Lung (tissue), 11 donors: ENCODE measurements at regions not wholly inside any gene's neighbourhood (a gene's known extent, or its start where the extent isn't known, plus 50 kb on each side); places are given as distances from the start of the nearest gene placed in this dataset.

Experiments used
- ATAC-seq: fragments of 200-7000 bp; cut with Tn5 transposase; one replicate; pipeline ENCODE4 v1.9.1; 2020; ENCODE audit warnings: moderate number of reproducible peaks; ENCODE audit not compliant: insufficient read depth, low FRiP score
- DNase-seq, 3 donors: peaks; one replicate each; pipeline ENCODE4 v3.0.0-alpha.2; 2013 to 2017
- H3K27ac ChIP-seq, 2 donors: one replicate each; pipeline ENCODE4 v1.5.1; 2013; ENCODE audit warnings: mild to moderate bottlenecking in 2 of 2, moderate library complexity in 2 of 2, control low read depth in 1 of 2, inconsistent platforms in 1 of 2, low read depth in 1 of 2, low read length in 1 of 2
- H3K27me3 ChIP-seq, 3 donors: one replicate each; pipeline ENCODE4 v1.5.1; 2013; ENCODE audit warnings: low read length in 2 of 3; ENCODE audit not compliant: control insufficient read depth in 3 of 3, insufficient read depth in 3 of 3
- H3K36me3 ChIP-seq, 4 donors: one replicate each; pipeline ENCODE4 v1.5.1; 2013; ENCODE audit warnings: low read length in 4 of 4, mild to moderate bottlenecking in 1 of 4, moderate library complexity in 1 of 4; ENCODE audit not compliant: control insufficient read depth in 4 of 4, insufficient read depth in 4 of 4
- H3K4me1 ChIP-seq, 5 donors: one replicate each; pipeline ENCODE4 v1.5.1; 2013; ENCODE audit warnings: low read length in 5 of 5, mild to moderate bottlenecking in 2 of 5, moderate library complexity in 1 of 5; ENCODE audit not compliant: control insufficient read depth in 5 of 5, insufficient read depth in 5 of 5
- H3K4me3 ChIP-seq: one replicate; pipeline ENCODE4 v1.5.1; 2013; ENCODE audit warnings: mild to moderate bottlenecking, control low read depth, moderate library complexity
- H3K9ac ChIP-seq, 2 donors: one replicate each; pipeline ENCODE4 v1.5.1; 2013; ENCODE audit warnings: low read length in 2 of 2, control low read depth in 1 of 2; ENCODE audit not compliant: insufficient read depth in 1 of 2
- H3K9me3 ChIP-seq, 4 donors: one replicate each; pipeline ENCODE4 v1.5.1; 2013; ENCODE audit warnings: low read length in 3 of 4, mild to moderate bottlenecking in 1 of 4, moderate library complexity in 1 of 4; ENCODE audit not compliant: control insufficient read depth in 4 of 4, insufficient read depth in 3 of 4
- CTCF ChIP-seq: IDR thresholded peaks from 2 replicates; pipeline ENCODE4 v1.5.1; 2012; ENCODE audit warnings: mild to moderate bottlenecking; ENCODE audit errors: control extremely low read depth, extremely low read depth
- WGBS, 2 donors: extraction: QIAGEN DNeasy Blood & Tissue Kit; methylation state at CpG; one replicate each; pipeline ENCODE4 v1.1.7; 2013; 5-methylcytosine and 5-hydroxymethylcytosine counted together
- donor health status: control.
- donor health status: control.
- donor health status: Bipolar disorder and iron deficiency.
- donor health status: healthy.
- donor health status: DM: yes; HTN: yes; CAD: no.

GRCh38 chr10:120984221-120984620, 133.1 kb downstream of the WDR11 start:
- no peak overlapping the region for H3K9ac ChIP-seq
- no peak for DNase-seq
- peaks cover 0 to 14% (median 3%) of the 10 kb centered on the region in 5 donors for H3K4me1 ChIP-seq
- peaks cover 0 to 8% (median 3%) of the 10 kb centered on the region in 4 donors for H3K9me3 ChIP-seq
- no peaks in the 10 kb centered on the region for H3K36me3 ChIP-seq
- 79 to 85% methylated on average over 4 of the region's 4 CpGs for WGBS, 2 donors
- H3K27me3 ChIP-seq, result peaks cover 0 to 3% (median 0%) of the 10 kb centered on the region in 3 donors
- no peak for ATAC-seq
- no peak overlapping the region for H3K4me3 ChIP-seq
- H3K27ac ChIP-seq, result no peak overlapping the region
- TF ChIP-seq CTCF, result no peak

GRCh38 chr10:120987359-120987758, 136.2 kb downstream of the WDR11 start:
- H3K27me3 ChIP-seq, result no peaks in the 10 kb centered on the region
- no peak for ATAC-seq
- H3K36me3 ChIP-seq, result no peaks in the 10 kb centered on the region
- H3K9me3 ChIP-seq, result peaks cover 0 to 17% (median 5%) of the 10 kb centered on the region in 4 donors
- TF ChIP-seq CTCF, result no peak
- H3K4me1 ChIP-seq, result peaks cover 0 to 4% (median 0%) of the 10 kb centered on the region in 5 donors
- no peak for DNase-seq
- H3K4me3 ChIP-seq, result no peak overlapping the region
- no peak overlapping the region for H3K27ac ChIP-seq
- no peak overlapping the region for H3K9ac ChIP-seq
- whole genome bisulfite sequencing, 2 donors, result 40 to 63% methylated on average over 2 of the region's 2 CpGs

- 81 to 90% methylated on average over 3 of the region's 3 CpGs for WGBS, 2 donors
- no peak for ATAC-seq
- no peak for DNase-seq
- Histone ChIP-seq H3K36me3 (no peaks in the 10 kb centered on the region), H3K4me1 (peaks cover 0 to 3% (median 0%) of the 10 kb centered on the region in 5 donors), H3K27ac (no peak overlapping the region), H3K9me3 (peaks cover 0 to 17% (median 5%) of the 10 kb centered on the region in 4 donors), H3K27me3 (no peaks in the 10 kb centered on the region), H3K4me3 (no peak overlapping the region), H3K9ac (no peak overlapping the region)
- no peak for TF ChIP-seq CTCF
These were observed 137.6 kb downstream of the WDR11 start for GRCh38 chr10:120988751-120989150.

- H3K4me1 ChIP-seq, result peaks cover 0 to under 1% (median 0%) of the 10 kb centered on the region in 5 donors
- no peak for ATAC-seq
- 91 to 94% methylated on average over 2 of the region's 2 CpGs for WGBS, 2 donors
These were observed 138.1 kb downstream of the WDR11 start for GRCh38 chr10:120989279-120989678.

More at GRCh38 chr10:120989279-120989678, 138.1 kb downstream of the WDR11 start:
- no peak for DNase-seq
- Histone ChIP-seq H3K4me3 (no peak overlapping the region), H3K27me3 (no peaks in the 10 kb centered on the region), H3K36me3 (no peaks in the 10 kb centered on the region), H3K9me3 (peaks cover 0 to 17% (median 7%) of the 10 kb centered on the region in 4 donors), H3K27ac (no peak overlapping the region), H3K9ac (no peak overlapping the region)
- no peak for TF ChIP-seq CTCF
